GM21423 (cell line): ENCODE measurements at regions not wholly inside any gene's neighbourhood (a gene's known extent, or its start where the extent isn't known, plus 50 kb on each side); places are given as distances from the start of the nearest gene placed in this dataset.

Source experiments
- ATAC-seq: cut with Tn5 transposase; IDR thresholded peaks from one replicate; pipeline ENCODE4 v1.9.1; 2021; ENCODE audit warnings: mild to moderate bottlenecking, moderate library complexity; ENCODE audit not compliant: unreplicated experiment

- ATAC-seq: no peak
Observed at GRCh38 chr9:134227451-134228411, 63.4 kb upstream of the RNU6ATAC start.

- no peak for ATAC-seq
Observed at GRCh38 chr9:134228649-134229048, 64.3 kb upstream of the RNU6ATAC start.

- no peak for ATAC-seq
Observed at GRCh38 chr9:134229466-134230091, 65.2 kb upstream of the RNU6ATAC start.

- no peak for ATAC-seq
Observed at GRCh38 chr9:134230092-134230941, 66.0 kb upstream of the RNU6ATAC start.

- no peak for ATAC-seq
Observed at GRCh38 chr9:134230942-134231325, 66.6 kb upstream of the RNU6ATAC start.

- no peak for ATAC-seq
Observed at GRCh38 chr9:134231330-134231745, 67.0 kb upstream of the RNU6ATAC start.

- no peak for ATAC-seq
Observed at GRCh38 chr9:134231767-134232166, 67.4 kb upstream of the RNU6ATAC start.

GRCh38 chr9:134233022-134233421, 68.7 kb upstream of the RNU6ATAC start:
- no peak for ATAC-seq

GRCh38 chr9:134234001-134234660, 69.8 kb upstream of the RNU6ATAC start:
- ATAC-seq: no peak

GRCh38 chr9:134234687-134235359, 70.5 kb upstream of the RNU6ATAC start:
- ATAC-seq: no peak

GRCh38 chr9:134235366-134235765, 71.0 kb upstream of the RNU6ATAC start:
- no peak for ATAC-seq

- ATAC-seq: no peak
Observed at GRCh38 chr9:134236001-134236421, 71.6 kb upstream of the RNU6ATAC start.

- ATAC-seq: no peak
Observed at GRCh38 chr9:134236935-134237629, 72.7 kb upstream of the RNU6ATAC start.

- no peak for ATAC-seq
Observed at GRCh38 chr9:134237630-134238265, 73.4 kb upstream of the RNU6ATAC start.

- ATAC-seq: no peak
Observed at GRCh38 chr9:134239130-134239903, 75.0 kb upstream of the RNU6ATAC start.

- ATAC-seq: no peak
Observed at GRCh38 chr9:134239939-134240338, 75.6 kb upstream of the RNU6ATAC start.

GRCh38 chr9:134240361-134240760, 76.0 kb upstream of the RNU6ATAC start:
- ATAC-seq: no peak

GRCh38 chr9:134242706-134243105, 78.3 kb upstream of the RNU6ATAC start:
- ATAC-seq: no peak
